ENCODE measurements at regions not wholly inside any gene's neighbourhood (a gene's known extent, or its start where the extent isn't known, plus 50 kb on each side); places are given as distances from the start of the nearest gene placed in this dataset.

GRCh38 chr15:24865303-24865702 lies 89.5 kb upstream of the SNRPN start:
- DNase-seq, result no peak
- Histone ChIP-seq H4K20me1 (ENCODE audit: control insufficient read depth, insufficient read depth, insufficient read length) (no peaks in the 10 kb centered on the region), H3K56ac (ENCODE audit: insufficient read length, low read depth, low read length) (no peak overlapping the region), H2BK5ac (ENCODE audit: insufficient read length, low read length) (no peak overlapping the region), H3K14ac (ENCODE audit: insufficient read depth, low read length) (no peak overlapping the region), H3K27ac (ENCODE audit: insufficient read length, low read depth, low read length) (no peak overlapping the region), H3K4me1 (ENCODE audit: insufficient read depth, low read length) (no peaks in the 10 kb centered on the region), H2BK15ac (ENCODE audit: low read depth, low read length) (no peak overlapping the region), H3K23ac (ENCODE audit: insufficient read length, low read depth, low read length) (no peak overlapping the region), H2AK5ac (ENCODE audit: insufficient read length, low read length) (no peak overlapping the region), H3K27me3 (ENCODE audit: insufficient read depth, low read length) (no peaks in the 10 kb centered on the region), H3T11ph (ENCODE audit: low read length) (no peak overlapping the region), H2AFZ (ENCODE audit: low read length) (no peak overlapping the region), H2BK120ac (ENCODE audit: low read depth, low read length, poor library complexity, severe bottlenecking) (no peak overlapping the region), H3K18ac (ENCODE audit: insufficient read length, low read depth, low read length) (no peak overlapping the region), H3K79me1 (ENCODE audit: insufficient read depth, low read depth, low read length, poor library complexity, severe bottlenecking) (no peaks in the 10 kb centered on the region), H3K4ac (ENCODE audit: low read depth, low read length) (no peak overlapping the region), H4K8ac (replicated peaks; ENCODE audit: insufficient read length, low read depth, low read length) (no peak overlapping the region), H2BK12ac (ENCODE audit: insufficient read length, low read depth, low read length) (no peak overlapping the region), H3K23me2 (ENCODE audit: insufficient read length, low read depth, low read length, poor library complexity, severe bottlenecking) (no peaks in the 10 kb centered on the region), H4K91ac (ENCODE audit: insufficient read length, low read depth, low read length) (no peak overlapping the region), H3K9me3 (ENCODE audit: control insufficient read depth, low read depth, low read length) (peaks cover 7% of the 10 kb centered on the region), H3K4me2 (ENCODE audit: insufficient read depth, insufficient read length, low read length) (no peak overlapping the region), H3K79me2 (ENCODE audit: insufficient read depth, low read length) (no peaks in the 10 kb centered on the region), H4K5ac (ENCODE audit: insufficient read length, low read depth, low read length) (no peak overlapping the region), H2BK20ac (ENCODE audit: low read depth, low read length, poor library complexity, severe bottlenecking) (no peak overlapping the region), H3K9ac (ENCODE audit: extremely low read depth, insufficient read length, low read length) (no peak overlapping the region)
- no CpG with 5 or more reads among the region's 4 CpGs for WGBS (ENCODE audit: extremely low coverage, insufficient read length, low lambda C conversion rate)
- H3K27me3 Mint-ChIP-seq (ENCODE audit: low read depth), result no peaks in the 10 kb centered on the region
- H3K4me3 Mint-ChIP-seq, result no peak overlapping the region
- TF ChIP-seq, protein P1, sequence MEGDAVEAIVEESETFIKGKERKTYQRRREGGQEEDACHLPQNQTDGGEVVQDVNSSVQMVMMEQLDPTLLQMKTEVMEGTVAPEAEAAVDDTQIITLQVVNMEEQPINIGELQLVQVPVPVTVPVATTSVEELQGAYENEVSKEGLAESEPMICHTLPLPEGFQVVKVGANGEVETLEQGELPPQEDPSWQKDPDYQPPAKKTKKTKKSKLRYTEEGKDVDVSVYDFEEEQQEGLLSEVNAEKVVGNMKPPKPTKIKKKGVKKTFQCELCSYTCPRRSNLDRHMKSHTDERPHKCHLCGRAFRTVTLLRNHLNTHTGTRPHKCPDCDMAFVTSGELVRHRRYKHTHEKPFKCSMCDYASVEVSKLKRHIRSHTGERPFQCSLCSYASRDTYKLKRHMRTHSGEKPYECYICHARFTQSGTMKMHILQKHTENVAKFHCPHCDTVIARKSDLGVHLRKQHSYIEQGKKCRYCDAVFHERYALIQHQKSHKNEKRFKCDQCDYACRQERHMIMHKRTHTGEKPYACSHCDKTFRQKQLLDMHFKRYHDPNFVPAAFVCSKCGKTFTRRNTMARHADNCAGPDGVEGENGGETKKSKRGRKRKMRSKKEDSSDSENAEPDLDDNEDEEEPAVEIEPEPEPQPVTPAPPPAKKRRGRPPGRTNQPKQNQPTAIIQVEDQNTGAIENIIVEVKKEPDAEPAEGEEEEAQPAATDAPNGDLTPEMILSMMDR (conservative IDR thresholded peaks at IDR 0.05), result no peak
- peak overlapping the region in 2 of 3 experiments; percentile 11 to 28; a peak in 1 of 7 replicates for H3K27ac Mint-ChIP-seq
- H3K36me3 Mint-ChIP-seq (ENCODE audit: insufficient read depth in 1 of 3, low read depth in 3 of 3), result peaks cover 5 to 8% (median 6%) of the 10 kb centered on the region in 3 experiments
- peaks cover 60 to 65% of the 10 kb centered on the region in 2 experiments for H3K9me3 Mint-ChIP-seq
- H3K4me1 Mint-ChIP-seq, result peaks cover 22 to 32% of the 10 kb centered on the region in 2 experiments

All from H9 (cell line).